ENCODE measurements at regions not wholly inside any gene's neighbourhood (a gene's known extent, or its start where the extent isn't known, plus 50 kb on each side); places are given as distances from the start of the nearest gene placed in this dataset.
A peak's percentile ranks its signal among the peaks of the same experiment; 100 is the strongest.

DNA sequence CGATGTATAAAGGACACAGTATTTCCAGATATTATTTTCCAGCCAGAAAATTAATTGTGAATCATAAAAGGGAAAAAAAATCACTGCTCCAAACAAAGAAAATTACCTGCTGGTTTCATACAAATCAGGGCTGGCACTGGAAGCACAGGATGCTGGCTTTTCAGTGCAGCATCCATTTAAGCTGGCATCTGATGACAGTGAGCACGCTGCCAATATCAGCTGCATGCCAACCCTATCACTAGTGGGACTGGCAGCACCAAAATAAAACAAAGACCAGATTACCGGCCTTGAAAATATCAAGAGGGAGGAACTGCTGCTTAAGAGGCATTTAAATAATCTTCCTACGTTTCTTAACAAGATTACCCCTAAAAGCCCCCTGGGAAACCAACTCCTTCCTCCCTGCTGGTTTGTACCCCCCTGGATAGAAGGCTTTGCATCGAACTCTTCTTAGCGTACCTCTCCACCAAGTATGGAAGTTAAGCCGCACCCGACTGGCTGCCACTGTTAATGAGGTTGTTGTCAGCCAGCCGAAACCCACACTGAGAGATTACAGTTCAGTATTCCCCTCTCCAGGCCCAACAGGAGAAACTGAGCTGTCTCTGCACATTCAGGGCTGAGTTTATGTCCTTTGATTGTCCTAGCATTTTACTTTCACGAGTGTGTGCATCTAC is 257.8 kb downstream of the EFNB2 start:
- no peak overlapping the region for H3K9ac ChIP-seq (ENCODE audit: low read depth, low read length, poor library complexity)
- H3K4me2 ChIP-seq (ENCODE audit: insufficient read depth, low read length, poor library complexity, severe bottlenecking), result no peak overlapping the region
- H3K4ac ChIP-seq (ENCODE audit: low read length), result no peak overlapping the region
- peaks cover 0 to 6% of the 10 kb centered on the region in 2 donors for H3K4me1 ChIP-seq (ENCODE audit: control insufficient read depth in 2 of 2, insufficient read depth in 1 of 2, low read depth in 1 of 2, low read length in 2 of 2)
- H3K27me3 ChIP-seq (ENCODE audit: control insufficient read depth in 3 of 3, insufficient read depth in 3 of 3, low read depth in 1 of 3, low read length in 3 of 3), result no peaks in the 10 kb centered on the region
- H2BK15ac ChIP-seq (ENCODE audit: low read length), result no peak overlapping the region
- no peak overlapping the region for H2BK120ac ChIP-seq (ENCODE audit: low read depth, low read length)
- no peaks in the 10 kb centered on the region for H3K9me3 ChIP-seq (replicated peaks in 1 of 2; ENCODE audit: control insufficient read depth in 2 of 2, insufficient read depth in 1 of 2, low read depth in 1 of 2, low read length in 2 of 2)
- no peaks in the 10 kb centered on the region for H3K36me3 ChIP-seq (replicated peaks in 1 of 2; ENCODE audit: control insufficient read depth in 2 of 2, insufficient read depth in 2 of 2, low read length in 2 of 2)
- H3K79me1 ChIP-seq (ENCODE audit: low read depth, low read length), result no peaks in the 10 kb centered on the region
- no peak overlapping the region for H4K8ac ChIP-seq (ENCODE audit: low read depth, low read length)
- no peak overlapping the region for H3K4me3 ChIP-seq (ENCODE audit: low read length in 2 of 2)
- H4K91ac ChIP-seq (ENCODE audit: low read depth, low read length, poor library complexity), result no peak overlapping the region
- no peak overlapping the region for H3K18ac ChIP-seq (ENCODE audit: low read length)
- no CpG with 5 or more reads among the region's 10 CpGs for WGBS, 2 donors (ENCODE audit: extremely low coverage in 2 of 2, insufficient read length in 2 of 2, insufficient replicate concordance in 1 of 2)
- H3K27ac ChIP-seq (replicated peaks; ENCODE audit: low read length), result no peak overlapping the region
- no peak overlapping the region for H2AK5ac ChIP-seq (ENCODE audit: low read depth, low read length)
- no peak overlapping the region for H3K23ac ChIP-seq (ENCODE audit: low read depth, low read length, poor library complexity)
- no peak overlapping the region for H2BK12ac ChIP-seq (ENCODE audit: low read length)
- no peak overlapping the region for H2BK5ac ChIP-seq (ENCODE audit: low read length)
- H2AFZ ChIP-seq (ENCODE audit: low read length), result peak overlapping the region; percentile 26
- DNase-seq (ENCODE audit: low spot score), result no peak
- no peak overlapping the region for H3K14ac ChIP-seq (ENCODE audit: low read length)

DNA sequence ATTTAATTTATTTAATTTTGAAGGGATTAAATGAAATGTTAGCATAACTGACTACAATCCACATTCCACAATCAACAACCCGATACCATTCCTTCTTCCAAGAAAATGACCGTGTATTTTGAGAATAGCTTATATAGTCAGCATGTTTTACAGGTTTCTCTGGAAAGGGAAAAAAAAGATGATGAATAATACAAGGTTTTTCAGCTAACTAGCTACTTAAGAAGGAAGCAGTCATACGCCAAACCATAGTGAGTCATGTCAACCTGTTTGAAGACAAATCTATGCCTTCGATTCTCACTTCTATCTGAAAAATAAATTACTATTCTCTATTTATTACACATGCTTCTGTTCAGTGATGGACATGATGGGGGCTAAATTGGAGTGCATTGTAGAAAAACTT is 258.6 kb downstream of the EFNB2 start:
- Histone ChIP-seq H3K9ac (ENCODE audit: low read depth, low read length, poor library complexity) (no peak overlapping the region), H3K14ac (ENCODE audit: low read length) (no peak overlapping the region), H3K79me1 (ENCODE audit: low read depth, low read length) (no peaks in the 10 kb centered on the region), H3K4me1 (ENCODE audit: control insufficient read depth in 2 of 2, insufficient read depth in 1 of 2, low read depth in 1 of 2, low read length in 2 of 2) (peaks cover 0 to 6% of the 10 kb centered on the region in 2 donors), H3K23ac (ENCODE audit: low read depth, low read length, poor library complexity) (no peak overlapping the region), H3K4me3 (ENCODE audit: low read length in 2 of 2) (no peak overlapping the region), H4K91ac (ENCODE audit: low read depth, low read length, poor library complexity) (no peak overlapping the region), H3K27me3 (ENCODE audit: control insufficient read depth in 3 of 3, insufficient read depth in 3 of 3, low read depth in 1 of 3, low read length in 3 of 3) (no peaks in the 10 kb centered on the region), H3K36me3 (replicated peaks in 1 of 2; ENCODE audit: control insufficient read depth in 2 of 2, insufficient read depth in 2 of 2, low read length in 2 of 2) (no peaks in the 10 kb centered on the region), H2AFZ (ENCODE audit: low read length) (no peak overlapping the region), H3K18ac (ENCODE audit: low read length) (no peak overlapping the region), H2AK5ac (ENCODE audit: low read depth, low read length) (no peak overlapping the region), H3K4ac (ENCODE audit: low read length) (no peak overlapping the region), H3K4me2 (ENCODE audit: insufficient read depth, low read length, poor library complexity, severe bottlenecking) (no peak overlapping the region), H3K9me3 (replicated peaks in 1 of 2; ENCODE audit: control insufficient read depth in 2 of 2, insufficient read depth in 1 of 2, low read depth in 1 of 2, low read length in 2 of 2) (no peaks in the 10 kb centered on the region), H4K8ac (ENCODE audit: low read depth, low read length) (no peak overlapping the region), H3K27ac (replicated peaks; ENCODE audit: low read length) (no peak overlapping the region), H2BK120ac (ENCODE audit: low read depth, low read length) (no peak overlapping the region), H2BK15ac (ENCODE audit: low read length) (no peak overlapping the region), H2BK12ac (ENCODE audit: low read length) (no peak overlapping the region), H2BK5ac (ENCODE audit: low read length) (no peak overlapping the region)
- WGBS, 2 donors (ENCODE audit: extremely low coverage in 2 of 2, insufficient read length in 2 of 2, insufficient replicate concordance in 1 of 2), result no CpG with 5 or more reads among the region's 4 CpGs
- DNase-seq (ENCODE audit: low spot score), result no peak

DNA sequence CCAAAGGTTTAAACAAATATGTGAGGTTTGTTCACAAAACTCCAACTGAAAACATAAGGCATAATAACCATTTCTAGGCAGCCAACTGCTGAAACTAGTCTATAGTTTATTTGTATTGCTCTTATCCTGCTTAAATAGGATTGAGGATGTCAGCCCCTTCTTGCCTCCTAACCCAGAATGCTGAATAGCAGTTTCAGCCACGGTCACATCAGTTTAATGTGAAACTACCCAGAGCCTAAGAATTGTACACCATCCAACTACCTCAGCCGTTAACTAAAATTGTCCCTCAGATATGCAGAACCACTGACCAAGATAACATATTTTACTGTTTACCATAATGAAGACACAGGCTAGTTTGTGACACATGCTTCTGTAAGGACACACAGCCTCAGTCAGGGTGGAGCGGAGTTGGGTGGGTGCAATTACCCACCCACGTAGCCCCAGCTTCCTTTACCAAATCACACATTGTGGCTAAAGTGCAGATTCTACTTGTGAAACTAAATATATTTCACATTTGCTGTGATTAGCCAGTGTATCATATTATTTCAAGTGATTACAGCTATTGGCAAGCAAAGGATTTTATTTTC is 259.9 kb downstream of the EFNB2 start:
- Histone ChIP-seq H3K4me2 (ENCODE audit: insufficient read depth, low read length, poor library complexity, severe bottlenecking) (no peak overlapping the region), H2BK120ac (ENCODE audit: low read depth, low read length) (no peak overlapping the region), H2BK12ac (ENCODE audit: low read length) (no peak overlapping the region), H2AK5ac (ENCODE audit: low read depth, low read length) (no peak overlapping the region), H3K4me1 (ENCODE audit: control insufficient read depth in 2 of 2, insufficient read depth in 1 of 2, low read depth in 1 of 2, low read length in 2 of 2) (peaks cover 0 to 6% of the 10 kb centered on the region in 2 donors), H3K18ac (ENCODE audit: low read length) (no peak overlapping the region), H3K79me1 (ENCODE audit: low read depth, low read length) (no peaks in the 10 kb centered on the region), H3K9me3 (replicated peaks in 1 of 2; ENCODE audit: control insufficient read depth in 2 of 2, insufficient read depth in 1 of 2, low read depth in 1 of 2, low read length in 2 of 2) (no peaks in the 10 kb centered on the region), H3K27ac (replicated peaks; ENCODE audit: low read length) (no peak overlapping the region), H3K27me3 (ENCODE audit: control insufficient read depth in 3 of 3, insufficient read depth in 3 of 3, low read depth in 1 of 3, low read length in 3 of 3) (no peaks in the 10 kb centered on the region), H3K23ac (ENCODE audit: low read depth, low read length, poor library complexity) (no peak overlapping the region), H2BK5ac (ENCODE audit: low read length) (no peak overlapping the region), H3K9ac (ENCODE audit: low read depth, low read length, poor library complexity) (no peak overlapping the region), H4K91ac (ENCODE audit: low read depth, low read length, poor library complexity) (no peak overlapping the region), H2AFZ (ENCODE audit: low read length) (no peak overlapping the region), H3K4ac (ENCODE audit: low read length) (no peak overlapping the region), H2BK15ac (ENCODE audit: low read length) (no peak overlapping the region), H3K4me3 (ENCODE audit: low read length in 2 of 2) (no peak overlapping the region), H3K36me3 (replicated peaks in 1 of 2; ENCODE audit: control insufficient read depth in 2 of 2, insufficient read depth in 2 of 2, low read length in 2 of 2) (no peaks in the 10 kb centered on the region), H3K14ac (ENCODE audit: low read length) (no peak overlapping the region), H4K8ac (ENCODE audit: low read depth, low read length) (no peak overlapping the region)
- WGBS, 2 donors (ENCODE audit: extremely low coverage in 2 of 2, insufficient read length in 2 of 2, insufficient replicate concordance in 1 of 2), result no CpG with 5 or more reads among the region's 4 CpGs
- no peak for DNase-seq (ENCODE audit: low spot score)

DNA sequence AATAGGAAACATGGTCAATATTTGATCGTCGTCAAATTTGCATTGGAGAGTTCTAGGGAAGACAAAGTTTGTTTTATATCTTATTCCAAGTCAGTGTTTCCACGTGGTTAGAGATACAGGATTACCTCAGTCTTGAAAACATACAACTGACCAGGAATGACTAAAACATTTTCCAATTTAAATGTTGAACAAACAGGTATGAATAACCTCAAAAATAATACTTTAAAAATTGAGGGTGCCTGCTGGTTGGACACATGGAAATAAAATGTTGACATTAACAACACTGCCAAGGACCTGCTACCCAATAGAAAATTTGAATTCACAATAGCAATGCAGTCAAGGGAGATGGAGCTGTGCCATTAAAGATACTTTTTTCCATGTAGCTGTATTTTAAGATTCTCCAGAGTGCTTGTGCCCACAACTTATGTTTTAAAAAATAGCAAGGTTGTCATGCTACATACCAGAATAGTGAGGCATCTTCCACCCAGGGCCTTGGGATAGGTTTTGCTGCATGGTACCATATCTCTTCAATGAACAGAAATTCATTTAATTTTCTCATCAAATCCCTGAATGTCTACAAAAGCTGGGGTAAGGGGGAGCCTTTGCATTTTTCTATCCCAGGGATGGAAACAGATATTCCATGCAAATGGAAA is 260.8 kb downstream of the EFNB2 start:
- no peaks in the 10 kb centered on the region for H3K9me3 ChIP-seq (replicated peaks in 1 of 2; ENCODE audit: control insufficient read depth in 2 of 2, insufficient read depth in 1 of 2, low read depth in 1 of 2, low read length in 2 of 2)
- no peak overlapping the region for H2AK5ac ChIP-seq (ENCODE audit: low read depth, low read length)
- H3K79me1 ChIP-seq (ENCODE audit: low read depth, low read length), result no peaks in the 10 kb centered on the region
- H2BK120ac ChIP-seq (ENCODE audit: low read depth, low read length), result no peak overlapping the region
- no peaks in the 10 kb centered on the region for H3K27me3 ChIP-seq (ENCODE audit: control insufficient read depth in 3 of 3, insufficient read depth in 3 of 3, low read depth in 1 of 3, low read length in 3 of 3)
- H3K27ac ChIP-seq (replicated peaks; ENCODE audit: low read length), result no peak overlapping the region
- no peak overlapping the region for H4K91ac ChIP-seq (ENCODE audit: low read depth, low read length, poor library complexity)
- no peak overlapping the region for H3K23ac ChIP-seq (ENCODE audit: low read depth, low read length, poor library complexity)
- H3K4me2 ChIP-seq (ENCODE audit: insufficient read depth, low read length, poor library complexity, severe bottlenecking), result no peak overlapping the region
- H3K14ac ChIP-seq (ENCODE audit: low read length), result no peak overlapping the region
- H2BK12ac ChIP-seq (ENCODE audit: low read length), result no peak overlapping the region
- H2BK15ac ChIP-seq (ENCODE audit: low read length), result no peak overlapping the region
- no peak overlapping the region for H3K18ac ChIP-seq (ENCODE audit: low read length)
- no peak overlapping the region for H2BK5ac ChIP-seq (ENCODE audit: low read length)
- no peak overlapping the region for H2AFZ ChIP-seq (ENCODE audit: low read length)
- no peak overlapping the region for H3K4ac ChIP-seq (ENCODE audit: low read length)
- H4K8ac ChIP-seq (ENCODE audit: low read depth, low read length), result no peak overlapping the region
- WGBS, 2 donors (ENCODE audit: extremely low coverage in 2 of 2, insufficient read length in 2 of 2, insufficient replicate concordance in 1 of 2), result no CpG with 5 or more reads among the region's 3 CpGs
- no peak for DNase-seq (ENCODE audit: low spot score)
- H3K9ac ChIP-seq (ENCODE audit: low read depth, low read length, poor library complexity), result no peak overlapping the region
- H3K4me3 ChIP-seq (ENCODE audit: low read length in 2 of 2), result no peak overlapping the region
- no peaks in the 10 kb centered on the region for H3K36me3 ChIP-seq (replicated peaks in 1 of 2; ENCODE audit: control insufficient read depth in 2 of 2, insufficient read depth in 2 of 2, low read length in 2 of 2)
- H3K4me1 ChIP-seq (ENCODE audit: control insufficient read depth in 2 of 2, insufficient read depth in 1 of 2, low read depth in 1 of 2, low read length in 2 of 2), result peaks cover 0 to 6% of the 10 kb centered on the region in 2 donors

Data from neuronal stem cell (in vitro differentiated cells).